Smooth muscle cell (in vitro differentiated cells): ENCODE measurements at regions not wholly inside any gene's neighbourhood (a gene's known extent, or its start where the extent isn't known, plus 50 kb on each side); places are given as distances from the start of the nearest gene placed in this dataset.

ENCODE experiments used
- DNase-seq: peaks from one replicate; lab custom pipeline; 2025; ENCODE audit not compliant: unreplicated experiment; lab: John Stamatoyannopoulos, UW
- H2AFZ ChIP-seq: fragments of 200-600 bp; sonication (generic); 2 replicates; pipeline ENCODE4 v1.6.0; 2016; ENCODE audit warnings: antibody characterized with exemption, low read depth, mild to moderate bottlenecking
- H3F3A ChIP-seq: fragments of 200-600 bp; sonication (generic); 2 replicates; pipeline ENCODE4 v1.6.0; 2017; ENCODE audit warnings: antibody characterized with exemption, low read depth
- H3K27ac ChIP-seq: fragments of 200-600 bp; sonication (generic); 2 replicates; pipeline ENCODE4 v1.5.1; 2016; ENCODE audit warnings: low read depth, mild to moderate bottlenecking
- H3K27me3 ChIP-seq: fragments of 200-600 bp; sonication (generic); 2 replicates; pipeline ENCODE4 v1.6.1; 2016; ENCODE audit warnings: low read depth, mild to moderate bottlenecking
- H3K36me3 ChIP-seq: fragments of 200-600 bp; sonication (generic); 2 replicates; pipeline ENCODE4 v1.5.1; 2016; ENCODE audit warnings: low read depth
- H3K4me1 ChIP-seq: fragments of 200-600 bp; sonication (generic); 2 replicates; pipeline ENCODE4 v1.5.1; 2016; ENCODE audit warnings: low read depth
- H3K4me2 ChIP-seq: fragments of 200-600 bp; sonication (generic); 2 replicates; pipeline ENCODE4 v1.6.0; 2016; ENCODE audit warnings: mild to moderate bottlenecking
- H3K4me3 ChIP-seq: fragments of 200-600 bp; sonication (generic); 2 replicates; pipeline ENCODE4 v1.5.1; 2016; ENCODE audit warnings: mild to moderate bottlenecking
- H3K79me2 ChIP-seq: fragments of 200-600 bp; sonication (generic); 2 replicates; pipeline ENCODE4 v1.6.0; 2016; ENCODE audit warnings: low read depth, mild to moderate bottlenecking
- H3K9ac ChIP-seq: fragments of 200-600 bp; sonication (generic); 2 replicates; pipeline ENCODE4 v1.6.0; 2016; ENCODE audit warnings: low read depth
- H3K9me3 ChIP-seq: fragments of 200-600 bp; sonication (generic); replicated peaks from 2 replicates; pipeline ENCODE4 v1.5.1; 2016; ENCODE audit warnings: low read depth
- H4K20me1 ChIP-seq: fragments of 200-600 bp; sonication (generic); 2 replicates; pipeline ENCODE4 v1.6.0; 2016; ENCODE audit warnings: low read depth
- WGBS: methylation state at CpG from one replicate; pipeline ENCODE4 v1.1.7; 2016; ENCODE audit warnings: low lambda C conversion rate; 5-methylcytosine and 5-hydroxymethylcytosine counted together
- TF ChIP-seq, protein P1 (sequence below): fragments of 200-600 bp; sonication (generic); IDR thresholded peaks from 2 replicates; pipeline ENCODE4 v1.5.1; 2017; ENCODE audit warnings: borderline replicate concordance, mild to moderate bottlenecking, antibody characterized with exemption; ENCODE audit not compliant: insufficient read depth, poor library complexity, severe bottlenecking

DNA sequence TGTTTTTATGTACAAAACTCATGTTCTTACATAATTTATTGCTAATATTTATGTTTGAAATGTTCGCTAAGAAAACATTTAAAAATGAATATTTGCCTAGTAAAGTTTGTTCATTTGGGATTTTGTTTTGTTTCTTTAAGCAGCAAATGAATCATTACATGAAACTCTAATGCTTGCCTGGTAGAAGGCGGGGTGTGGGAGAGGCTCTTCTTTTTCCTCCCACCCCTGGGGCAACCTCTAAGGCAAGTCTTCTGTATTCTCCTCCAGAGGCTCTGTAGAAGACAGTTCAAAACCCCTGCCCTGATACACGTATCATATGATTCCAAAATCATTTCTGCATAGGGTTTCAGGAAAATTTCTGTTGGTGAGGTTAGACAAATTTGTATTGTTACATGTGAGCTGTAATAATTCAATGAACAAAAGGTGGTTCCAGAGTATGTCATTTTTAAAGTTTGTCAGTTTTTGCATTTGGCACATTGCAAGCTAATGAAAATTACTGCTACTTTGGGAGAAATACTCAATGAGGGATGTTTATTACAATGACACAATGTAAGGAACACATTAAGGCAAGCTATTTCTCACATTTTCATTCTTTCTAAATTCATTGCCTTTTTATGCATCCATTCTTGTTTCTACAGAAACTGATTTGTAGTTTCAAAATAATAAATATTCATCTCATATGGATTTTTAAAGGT, 302.3 kb upstream of the UBE2E3 start:
- Histone ChIP-seq H3K4me3 (no peak overlapping the region), H3K79me2 (no peaks in the 10 kb centered on the region), H3K27me3 (no peaks in the 10 kb centered on the region), H2AFZ (no peak overlapping the region), H3K4me2 (no peak overlapping the region), H3K27ac (peak overlapping the region; percentile 6), H3K36me3 (no peaks in the 10 kb centered on the region), H4K20me1 (no peaks in the 10 kb centered on the region), H3K4me1 (no peaks in the 10 kb centered on the region), H3K9ac (no peak overlapping the region), H3F3A (no peaks in the 10 kb centered on the region), H3K9me3 (no peaks in the 10 kb centered on the region)
- 62% methylated on average over 3 of the region's 3 CpGs for WGBS
- no peak for DNase-seq
- TF ChIP-seq, protein P1, sequence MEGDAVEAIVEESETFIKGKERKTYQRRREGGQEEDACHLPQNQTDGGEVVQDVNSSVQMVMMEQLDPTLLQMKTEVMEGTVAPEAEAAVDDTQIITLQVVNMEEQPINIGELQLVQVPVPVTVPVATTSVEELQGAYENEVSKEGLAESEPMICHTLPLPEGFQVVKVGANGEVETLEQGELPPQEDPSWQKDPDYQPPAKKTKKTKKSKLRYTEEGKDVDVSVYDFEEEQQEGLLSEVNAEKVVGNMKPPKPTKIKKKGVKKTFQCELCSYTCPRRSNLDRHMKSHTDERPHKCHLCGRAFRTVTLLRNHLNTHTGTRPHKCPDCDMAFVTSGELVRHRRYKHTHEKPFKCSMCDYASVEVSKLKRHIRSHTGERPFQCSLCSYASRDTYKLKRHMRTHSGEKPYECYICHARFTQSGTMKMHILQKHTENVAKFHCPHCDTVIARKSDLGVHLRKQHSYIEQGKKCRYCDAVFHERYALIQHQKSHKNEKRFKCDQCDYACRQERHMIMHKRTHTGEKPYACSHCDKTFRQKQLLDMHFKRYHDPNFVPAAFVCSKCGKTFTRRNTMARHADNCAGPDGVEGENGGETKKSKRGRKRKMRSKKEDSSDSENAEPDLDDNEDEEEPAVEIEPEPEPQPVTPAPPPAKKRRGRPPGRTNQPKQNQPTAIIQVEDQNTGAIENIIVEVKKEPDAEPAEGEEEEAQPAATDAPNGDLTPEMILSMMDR: no peak

GRCh38 chr2:180677200-180677599, 303.2 kb upstream of the UBE2E3 start:
- WGBS: 85% methylated on average over 3 of the region's 3 CpGs
- Histone ChIP-seq H3K4me1 (no peaks in the 10 kb centered on the region), H3K9ac (no peak overlapping the region), H4K20me1 (no peaks in the 10 kb centered on the region), H3K9me3 (no peaks in the 10 kb centered on the region), H3K27ac (peak overlapping the region; percentile 6), H3K36me3 (no peaks in the 10 kb centered on the region), H3K4me2 (no peak overlapping the region), H3K79me2 (no peaks in the 10 kb centered on the region), H2AFZ (no peak overlapping the region), H3K4me3 (no peak overlapping the region), H3F3A (no peaks in the 10 kb centered on the region), H3K27me3 (no peaks in the 10 kb centered on the region)
- no peak for DNase-seq
- TF ChIP-seq, protein P1: no peak

DNA sequence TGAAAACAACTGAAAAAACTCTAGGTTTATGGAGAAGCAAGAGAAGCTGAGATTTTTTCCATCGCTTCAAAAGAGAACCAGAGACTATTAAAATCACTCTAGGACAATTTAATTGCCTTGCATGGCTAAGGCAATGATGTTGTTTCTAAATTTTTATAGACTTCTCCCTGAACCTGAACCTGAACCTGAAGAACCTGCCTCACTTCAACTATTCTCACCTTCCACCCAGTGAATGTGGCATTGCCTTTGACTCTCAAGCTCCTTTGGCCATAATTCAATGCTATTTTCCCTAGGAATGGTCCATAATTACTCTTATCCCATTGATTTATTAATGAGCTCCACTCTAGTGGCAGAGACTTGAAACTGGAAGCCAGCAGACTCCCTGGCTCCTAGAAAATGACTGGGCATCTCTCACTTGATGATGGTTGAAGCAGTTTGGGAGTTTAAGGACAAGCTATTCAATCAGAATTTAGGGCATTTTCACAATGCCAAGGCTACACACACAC, 303.8 kb upstream of the UBE2E3 start:
- Histone ChIP-seq H2AFZ (no peak overlapping the region), H3F3A (no peaks in the 10 kb centered on the region), H3K4me3 (no peak overlapping the region), H3K79me2 (no peaks in the 10 kb centered on the region), H3K36me3 (no peaks in the 10 kb centered on the region), H3K9ac (no peak overlapping the region), H3K27ac (no peak overlapping the region), H3K9me3 (no peaks in the 10 kb centered on the region), H3K4me1 (no peaks in the 10 kb centered on the region), H4K20me1 (no peaks in the 10 kb centered on the region), H3K27me3 (no peaks in the 10 kb centered on the region), H3K4me2 (no peak overlapping the region)
- TF ChIP-seq, protein P1: no peak
- 92% methylated on average over 1 of the region's 1 CpG for WGBS
- DNase-seq: no peak

GRCh38 chr2:180675170-180675569, 305.2 kb upstream of the UBE2E3 start:
- Histone ChIP-seq H3K4me1 (no peaks in the 10 kb centered on the region), H2AFZ (no peak overlapping the region), H3F3A (peaks cover under 1% of the 10 kb centered on the region), H3K9me3 (no peaks in the 10 kb centered on the region), H3K36me3 (no peaks in the 10 kb centered on the region), H3K27ac (no peak overlapping the region), H3K79me2 (no peaks in the 10 kb centered on the region), H3K4me2 (no peak overlapping the region), H3K9ac (no peak overlapping the region), H3K4me3 (no peak overlapping the region), H3K27me3 (no peaks in the 10 kb centered on the region), H4K20me1 (no peaks in the 10 kb centered on the region)
- TF ChIP-seq, protein P1: no peak
- WGBS: 67% methylated on average over 1 of the region's 1 CpG
- no peak for DNase-seq
